Nephron progenitor cell (in vitro differentiated cells): ENCODE measurements at regions not wholly inside any gene's neighbourhood (a gene's known extent, or its start where the extent isn't known, plus 50 kb on each side); places are given as distances from the start of the nearest gene placed in this dataset.

Source experiments
- DNase-seq: peaks from one replicate; pipeline ENCODE4 v3.0.0; 2021
- H3K27ac Mint-ChIP-seq: 2 replicates; pipeline ENCODE4 v1.8.0; 2021; ENCODE audit warnings: mild to moderate bottlenecking, moderate library complexity, mixed read lengths
- H3K27me3 Mint-ChIP-seq: 2 replicates; pipeline ENCODE4 v1.8.0; 2021; ENCODE audit warnings: mild to moderate bottlenecking, low read depth, mixed read lengths; ENCODE audit not compliant: poor library complexity
- H3K36me3 Mint-ChIP-seq: 2 replicates; pipeline ENCODE4 v1.8.0; 2021; ENCODE audit warnings: low read depth, mixed read lengths
- H3K4me1 Mint-ChIP-seq: 2 replicates; pipeline ENCODE4 v1.8.0; 2021; ENCODE audit warnings: mixed read lengths
- H3K4me3 Mint-ChIP-seq: 2 replicates; pipeline ENCODE4 v1.8.0; 2021; ENCODE audit warnings: mild to moderate bottlenecking, moderate library complexity, mixed read lengths
- H3K9me3 Mint-ChIP-seq: 2 replicates; pipeline ENCODE4 v1.8.0; 2021; ENCODE audit warnings: mild to moderate bottlenecking, moderate library complexity, mixed read lengths
- TF ChIP-seq, protein P1 (sequence below): fragments of 200-600 bp; sonication (generic); IDR thresholded peaks from 2 replicates; pipeline ENCODE4 v1.5.0; 2021; ENCODE audit warnings: antibody characterized with exemption

DNA sequence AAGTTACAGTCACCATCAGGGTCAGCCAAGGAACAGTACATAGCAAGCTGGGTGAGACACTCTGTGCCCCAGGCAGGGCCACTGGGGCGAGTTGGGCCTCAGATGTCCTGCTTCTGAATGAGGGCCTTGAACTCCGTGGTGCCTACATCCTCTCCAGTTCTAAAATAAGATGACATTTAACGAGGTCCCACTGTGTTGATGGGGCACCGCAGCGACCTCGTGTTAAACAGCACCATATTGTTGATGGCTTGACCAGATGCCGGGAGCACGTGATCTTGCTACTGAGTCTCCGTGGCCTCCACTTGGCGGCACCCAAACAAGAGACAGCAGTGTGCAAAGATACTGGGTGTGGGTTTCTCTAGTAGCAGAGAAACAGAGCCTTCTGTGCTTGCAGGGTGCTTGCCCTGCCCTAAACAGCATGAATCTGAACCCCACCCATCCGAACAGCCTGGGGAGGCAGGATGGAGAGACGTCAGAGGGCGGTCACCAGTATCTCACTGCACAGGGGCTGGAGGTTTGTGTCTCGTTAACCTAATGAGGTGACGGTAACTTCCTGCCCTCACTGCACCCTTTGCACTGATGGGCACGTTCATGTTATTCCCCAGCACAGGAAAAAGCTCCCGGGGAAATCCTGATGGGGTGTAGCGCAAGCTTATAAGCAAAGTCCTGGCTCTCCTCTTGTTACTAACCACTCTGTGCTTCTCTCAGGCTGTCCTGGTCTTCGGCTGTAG lies 324.4 kb downstream of the AJAP1 start:
- Mint-ChIP-seq H3K9me3 (peaks cover 5% of the 10 kb centered on the region), H3K27me3 (peaks cover 17% of the 10 kb centered on the region), H3K4me1 (peaks cover 30% of the 10 kb centered on the region), H3K27ac (no peak overlapping the region), H3K4me3 (no peak overlapping the region), H3K36me3 (no peaks in the 10 kb centered on the region)
- DNase-seq: no peak
- TF ChIP-seq, protein P1, sequence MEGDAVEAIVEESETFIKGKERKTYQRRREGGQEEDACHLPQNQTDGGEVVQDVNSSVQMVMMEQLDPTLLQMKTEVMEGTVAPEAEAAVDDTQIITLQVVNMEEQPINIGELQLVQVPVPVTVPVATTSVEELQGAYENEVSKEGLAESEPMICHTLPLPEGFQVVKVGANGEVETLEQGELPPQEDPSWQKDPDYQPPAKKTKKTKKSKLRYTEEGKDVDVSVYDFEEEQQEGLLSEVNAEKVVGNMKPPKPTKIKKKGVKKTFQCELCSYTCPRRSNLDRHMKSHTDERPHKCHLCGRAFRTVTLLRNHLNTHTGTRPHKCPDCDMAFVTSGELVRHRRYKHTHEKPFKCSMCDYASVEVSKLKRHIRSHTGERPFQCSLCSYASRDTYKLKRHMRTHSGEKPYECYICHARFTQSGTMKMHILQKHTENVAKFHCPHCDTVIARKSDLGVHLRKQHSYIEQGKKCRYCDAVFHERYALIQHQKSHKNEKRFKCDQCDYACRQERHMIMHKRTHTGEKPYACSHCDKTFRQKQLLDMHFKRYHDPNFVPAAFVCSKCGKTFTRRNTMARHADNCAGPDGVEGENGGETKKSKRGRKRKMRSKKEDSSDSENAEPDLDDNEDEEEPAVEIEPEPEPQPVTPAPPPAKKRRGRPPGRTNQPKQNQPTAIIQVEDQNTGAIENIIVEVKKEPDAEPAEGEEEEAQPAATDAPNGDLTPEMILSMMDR: no peak

DNA sequence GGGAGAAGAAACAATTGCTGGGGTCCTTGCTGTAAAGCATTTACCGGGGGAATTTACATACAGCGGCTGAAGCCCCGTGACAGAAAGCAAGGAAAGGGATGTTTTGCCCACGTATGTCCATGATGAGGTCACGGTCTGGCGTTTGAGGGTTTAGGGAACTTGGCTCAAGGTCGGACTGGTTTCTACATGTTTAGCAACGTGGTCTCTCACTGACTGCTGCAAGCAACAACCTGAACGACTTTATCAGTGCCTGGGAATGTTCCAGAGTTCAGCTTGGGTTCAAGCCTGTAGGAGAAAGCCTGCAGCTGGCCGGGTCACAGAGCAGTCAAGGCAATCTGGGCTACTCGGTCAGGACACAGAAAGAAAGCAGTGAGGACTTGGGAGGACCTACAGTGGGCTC lies 323.3 kb downstream of the AJAP1 start:
- peaks cover 27% of the 10 kb centered on the region for H3K4me1 Mint-ChIP-seq
- H3K27me3 Mint-ChIP-seq: peaks cover 17% of the 10 kb centered on the region

DNA sequence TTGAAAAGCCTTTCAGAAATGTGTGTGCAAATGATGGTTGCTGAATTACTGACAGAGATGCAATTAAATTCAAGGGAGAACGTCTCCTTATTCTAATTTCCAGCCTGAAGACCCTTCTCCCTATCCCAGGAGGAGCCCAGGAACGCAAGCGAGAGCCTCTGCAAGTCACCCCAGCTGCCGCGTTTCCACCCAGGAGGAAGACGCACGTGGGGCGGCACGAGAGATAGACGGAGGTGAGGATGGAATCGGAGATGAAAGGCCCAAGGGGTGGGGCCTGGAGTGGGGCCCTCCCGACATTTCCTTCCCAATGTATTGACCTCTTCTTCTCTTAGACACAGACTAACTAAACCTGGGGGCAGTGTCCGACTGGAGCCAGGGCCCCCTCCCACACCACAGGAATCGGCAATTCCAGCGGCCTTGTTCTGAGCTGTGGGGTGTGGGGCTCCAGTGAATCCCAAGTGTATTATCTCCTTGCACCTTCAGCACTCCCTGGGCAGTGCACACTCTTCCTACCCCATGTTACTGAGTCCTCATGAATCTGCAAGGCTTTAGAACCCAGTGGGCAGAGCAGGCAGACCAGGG lies 322.5 kb downstream of the AJAP1 start:
- TF ChIP-seq, protein P1: no peak
- peaks cover 3% of the 10 kb centered on the region for H3K9me3 Mint-ChIP-seq
- H3K36me3 Mint-ChIP-seq: no peaks in the 10 kb centered on the region
- H3K27ac Mint-ChIP-seq: no peak overlapping the region
- H3K27me3 Mint-ChIP-seq: peaks cover 17% of the 10 kb centered on the region
- DNase-seq: no peak
- peaks cover 27% of the 10 kb centered on the region for H3K4me1 Mint-ChIP-seq
- H3K4me3 Mint-ChIP-seq: no peak overlapping the region

More for the DNA sequence above, 323.3 kb downstream of the AJAP1 start:
- TF ChIP-seq, protein P1: no peak
- H3K27ac Mint-ChIP-seq: no peak overlapping the region
- H3K4me3 Mint-ChIP-seq: no peak overlapping the region
- H3K9me3 Mint-ChIP-seq: peaks cover 3% of the 10 kb centered on the region
- H3K36me3 Mint-ChIP-seq: no peaks in the 10 kb centered on the region
- no peak for DNase-seq

DNA sequence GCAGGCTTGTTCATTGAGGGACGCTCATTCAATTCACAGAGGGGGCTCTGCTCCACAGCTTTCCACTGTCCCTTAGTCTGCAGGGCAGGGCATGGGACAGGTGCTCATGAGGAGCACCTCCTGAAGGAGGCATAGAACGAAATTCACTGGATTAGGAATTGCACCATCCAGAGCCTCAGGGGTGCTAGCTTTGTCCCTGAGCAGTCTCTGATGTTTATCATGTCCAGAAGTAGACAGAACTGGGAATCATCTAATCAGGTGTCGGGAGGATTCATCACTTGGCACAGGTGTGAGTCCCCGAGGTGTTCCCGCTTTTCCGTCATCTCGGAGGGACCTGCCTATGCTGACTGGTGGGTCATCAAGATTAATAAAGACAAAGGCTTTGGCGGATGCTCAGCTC lies 321.4 kb downstream of the AJAP1 start:
- Mint-ChIP-seq H3K27ac (no peak overlapping the region), H3K4me1 (peaks cover 27% of the 10 kb centered on the region), H3K36me3 (no peaks in the 10 kb centered on the region), H3K27me3 (peaks cover 14% of the 10 kb centered on the region), H3K4me3 (no peak overlapping the region), H3K9me3 (peaks cover 3% of the 10 kb centered on the region)
- TF ChIP-seq, protein P1: no peak
- no peak for DNase-seq

DNA sequence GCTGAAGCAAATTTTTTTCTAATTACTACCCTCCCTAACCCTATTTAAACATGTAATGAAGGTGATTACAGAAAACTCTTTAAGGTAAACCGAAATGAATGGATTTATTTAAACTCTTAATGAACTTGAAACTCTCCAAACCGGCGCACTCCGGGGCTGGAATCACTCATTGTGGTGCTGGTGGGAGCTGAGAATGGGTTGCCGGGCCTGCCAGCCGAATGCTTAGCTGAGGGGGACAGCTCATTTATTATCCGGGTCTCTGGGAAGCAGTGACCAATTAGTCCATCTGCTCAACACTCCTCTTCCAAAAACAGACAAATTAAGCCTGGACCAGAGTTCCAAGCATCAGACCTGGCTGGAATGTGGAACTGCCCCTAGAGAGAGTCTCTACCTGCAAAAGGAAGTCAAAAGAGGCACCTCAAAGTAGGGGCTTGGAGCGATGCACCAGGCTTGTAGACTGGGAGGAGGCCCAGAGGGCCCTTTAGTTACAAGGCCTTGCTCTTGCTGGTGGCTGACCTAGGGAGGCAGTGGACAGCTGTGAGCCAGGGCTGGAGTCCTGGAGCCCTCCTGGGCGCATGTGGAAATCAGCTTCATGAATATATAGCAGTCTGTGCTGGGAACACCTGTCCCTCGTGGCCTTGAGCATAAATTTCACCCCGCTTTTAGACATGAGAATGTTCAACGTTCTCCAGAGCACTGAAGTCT lies 320.7 kb downstream of the AJAP1 start:
- Mint-ChIP-seq H3K36me3 (no peaks in the 10 kb centered on the region), H3K27me3 (peaks cover 12% of the 10 kb centered on the region), H3K4me1 (peaks cover 27% of the 10 kb centered on the region), H3K27ac (peak overlapping the region; percentile 51), H3K9me3 (peaks cover 3% of the 10 kb centered on the region), H3K4me3 (no peak overlapping the region)
- DNase-seq: no peak
- TF ChIP-seq, protein P1: no peak
